PC-3 (cell line): ENCODE measurements at regions not wholly inside any gene's neighbourhood (a gene's known extent, or its start where the extent isn't known, plus 50 kb on each side); places are given as distances from the start of the nearest gene placed in this dataset.

Source experiments
- ATAC-seq: fragments of 200-7000 bp; cut with Tn5 transposase; 2 replicates; pipeline ENCODE4 v1.9.1; 2020; ENCODE audit warnings: mild to moderate bottlenecking, moderate library complexity
- BruUV-seq: library from RNA; stranded (reverse); fragments of 400-500 nt; replicated peaks from 2 replicates; lab custom pipeline; 2021; lab: Mats Ljungman, UMichigan
- CTCF ChIA-PET: fragments of 300-600 bp; sonication (Branson Sonifier 250); formaldehyde crosslinking; loops from one replicate; lab custom pipeline; 2022; ENCODE audit warnings: antibody characterized with exemption; lab: Charles Lee
- POLR2A ChIA-PET: fragments of 300-600 bp; sonication (Branson Sonifier 250); formaldehyde crosslinking; loops from one replicate; lab custom pipeline; 2022; ENCODE audit warnings: antibody characterized with exemption; ENCODE audit not compliant: unreplicated experiment; lab: Charles Lee
- DNase-seq: peaks from one replicate; pipeline ENCODE4 v3.0.0-alpha.2; 2015
- H2AFZ ChIP-seq: fragments of 300-600 bp; sonication (generic); 2 replicates; pipeline ENCODE4 v1.6.0; 2016; ENCODE audit warnings: antibody characterized with exemption, low read length
- H3F3A ChIP-seq: fragments of 300-600 bp; sonication (generic); one replicate; pipeline ENCODE4 v1.6.0; 2017; ENCODE audit warnings: antibody characterized with exemption, low read length, control low read depth, mild to moderate bottlenecking; ENCODE audit not compliant: unreplicated experiment
- H3K27ac ChIP-seq: fragments of 300-600 bp; sonication (generic); 2 replicates; pipeline ENCODE4 v1.5.1; 2016; ENCODE audit warnings: mild to moderate bottlenecking, low read length
- H3K27me3 ChIP-seq: fragments of 300-600 bp; sonication (generic); 2 replicates; pipeline ENCODE4 v1.6.1; 2016; ENCODE audit warnings: low read length, mixed read lengths
- H3K36me3 ChIP-seq: fragments of 300-600 bp; sonication (generic); 2 replicates; pipeline ENCODE4 v1.6.1; 2016; ENCODE audit warnings: low read depth, mixed run types, low read length, mixed read lengths
- H3K4me1 ChIP-seq: fragments of 300-600 bp; sonication (generic); 2 replicates; pipeline ENCODE4 v1.5.1; 2016; ENCODE audit warnings: low read length; ENCODE audit not compliant: insufficient read depth
- H3K4me2 ChIP-seq: fragments of 300-600 bp; sonication (generic); 2 replicates; pipeline ENCODE4 v1.6.0; 2016; ENCODE audit warnings: low read length
- H3K4me3 ChIP-seq: fragments of 300-600 bp; sonication (generic); 2 replicates; pipeline ENCODE4 v1.5.1; 2016; ENCODE audit warnings: mild to moderate bottlenecking, low read length, mixed read lengths
- H3K79me2 ChIP-seq: fragments of 300-600 bp; sonication (generic); 2 replicates; pipeline ENCODE4 v1.6.1; 2017; ENCODE audit warnings: low read length, mixed read lengths
- H3K9ac ChIP-seq: fragments of 300-600 bp; sonication (generic); 2 replicates; pipeline ENCODE4 v1.6.0; 2016; ENCODE audit warnings: mild to moderate bottlenecking, low read length
- H3K9me2 ChIP-seq: fragments of 300-600 bp; sonication (generic); replicated peaks from 2 replicates; pipeline ENCODE4 v1.6.1; 2016; ENCODE audit warnings: mixed run types, low read length, mixed read lengths
- H3K9me3 ChIP-seq: fragments of 300-600 bp; sonication (generic); 2 replicates; pipeline ENCODE4 v1.6.1; 2016; ENCODE audit warnings: low read length, mixed read lengths
- H4K20me1 ChIP-seq: fragments of 300-600 bp; sonication (generic); 2 replicates; pipeline ENCODE4 v1.6.1; 2016; ENCODE audit warnings: low read length, mixed read lengths
- EZH2 ChIP-seq: fragments of 300-600 bp; sonication (generic); IDR thresholded peaks from one replicate; pipeline ENCODE4 v1.6.1; 2017; ENCODE audit warnings: antibody characterized with exemption, mild to moderate bottlenecking, low read length; ENCODE audit not compliant: unreplicated experiment
- EZH2phosphoT487 ChIP-seq: fragments of 300-600 bp; sonication (generic); IDR thresholded peaks from 2 replicates; pipeline ENCODE4 v1.6.1; 2018; ENCODE audit warnings: mild to moderate bottlenecking, antibody characterized with exemption, low read length, borderline replicate concordance
- intact Hi-C: fragments of 100-400 bp; cut with micrococcal nuclease; formaldehyde crosslinking; loops from 2 replicates; pipeline ENCODE4 v1.9.0; 2023
- TF ChIP-seq, protein P1 (sequence below): fragments of 300-600 bp; sonication (generic); conservative IDR thresholded peaks from 2 replicates; pipeline ENCODE4 v1.5.1; 2017; ENCODE audit warnings: antibody characterized with exemption, low read depth, mild to moderate bottlenecking, low read length

DNA sequence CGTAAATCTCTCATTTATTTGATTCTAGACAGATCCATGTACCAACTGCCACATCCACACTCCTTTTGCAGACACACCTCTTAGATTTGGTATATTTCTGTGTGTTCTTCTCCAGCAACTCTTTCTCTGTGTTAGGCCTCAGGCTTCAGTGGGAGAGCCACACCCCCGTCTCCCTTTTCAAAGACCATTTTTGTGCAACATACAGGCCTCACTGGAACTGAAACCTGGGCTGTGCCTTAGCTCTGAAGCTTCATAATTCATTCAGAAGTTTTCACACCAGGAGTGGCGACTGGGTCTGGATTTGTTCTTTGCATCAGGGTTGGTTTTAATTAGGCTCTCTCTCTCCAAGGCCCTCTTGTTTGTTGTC, 170.2 kb downstream of the THBS2 start:
- CTCF ChIA-PET, result no interaction called here
- no peaks in the 10 kb centered on the region for H3K9me3 ChIP-seq
- H3K27ac ChIP-seq, result no peak overlapping the region

DNA sequence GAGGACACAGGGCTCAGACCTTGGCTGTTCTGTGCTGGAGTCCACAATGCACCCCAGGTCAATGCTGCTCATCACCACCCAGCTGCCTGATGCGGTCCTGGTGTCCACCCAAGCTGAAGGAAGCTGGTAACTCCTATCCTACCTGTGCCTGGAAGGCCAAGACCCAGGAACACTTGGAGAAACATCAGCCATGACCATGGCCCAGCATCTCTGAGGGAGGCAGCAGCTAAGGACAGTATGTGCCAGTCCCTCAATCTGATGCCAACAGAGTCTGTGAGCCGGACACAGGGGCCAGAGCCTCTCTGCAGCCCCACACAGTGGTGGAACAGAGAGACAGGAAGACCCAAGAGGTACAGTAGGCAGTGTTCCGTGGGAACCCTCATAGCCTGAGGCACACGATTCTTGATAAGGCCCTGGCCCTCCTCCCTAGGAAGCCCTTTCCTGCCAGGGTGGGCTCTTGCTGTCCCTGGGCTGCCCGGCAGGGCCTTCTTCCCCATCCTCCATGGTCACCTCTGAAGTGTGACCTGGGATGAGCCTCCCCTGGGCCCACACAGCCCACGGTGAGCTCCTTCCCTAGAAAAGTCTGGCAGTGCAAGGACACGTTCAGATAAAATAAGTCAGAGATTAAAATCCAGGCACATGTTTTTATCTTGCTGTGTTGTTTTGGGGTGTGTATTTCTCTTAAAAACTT, 170.7 kb downstream of the THBS2 start:
- CTCF ChIA-PET, result no interaction called here
- no TSS peak for BruUV-seq

More for the DNA sequence above, 170.2 kb downstream of the THBS2 start:
- no peak overlapping the region for H2AFZ ChIP-seq
- no TSS peak for BruUV-seq
- H3K4me1 ChIP-seq, result peaks cover 3% of the 10 kb centered on the region; the same call in 1 of the 2 replicates
- no peaks in the 10 kb centered on the region for H4K20me1 ChIP-seq
- POLR2A ChIA-PET, result no interaction called here
- no peak overlapping the region for H3K9ac ChIP-seq
- intact Hi-C loops, result no loop called here
- no peak for TF ChIP-seq EZH2
- TF ChIP-seq, protein P1, sequence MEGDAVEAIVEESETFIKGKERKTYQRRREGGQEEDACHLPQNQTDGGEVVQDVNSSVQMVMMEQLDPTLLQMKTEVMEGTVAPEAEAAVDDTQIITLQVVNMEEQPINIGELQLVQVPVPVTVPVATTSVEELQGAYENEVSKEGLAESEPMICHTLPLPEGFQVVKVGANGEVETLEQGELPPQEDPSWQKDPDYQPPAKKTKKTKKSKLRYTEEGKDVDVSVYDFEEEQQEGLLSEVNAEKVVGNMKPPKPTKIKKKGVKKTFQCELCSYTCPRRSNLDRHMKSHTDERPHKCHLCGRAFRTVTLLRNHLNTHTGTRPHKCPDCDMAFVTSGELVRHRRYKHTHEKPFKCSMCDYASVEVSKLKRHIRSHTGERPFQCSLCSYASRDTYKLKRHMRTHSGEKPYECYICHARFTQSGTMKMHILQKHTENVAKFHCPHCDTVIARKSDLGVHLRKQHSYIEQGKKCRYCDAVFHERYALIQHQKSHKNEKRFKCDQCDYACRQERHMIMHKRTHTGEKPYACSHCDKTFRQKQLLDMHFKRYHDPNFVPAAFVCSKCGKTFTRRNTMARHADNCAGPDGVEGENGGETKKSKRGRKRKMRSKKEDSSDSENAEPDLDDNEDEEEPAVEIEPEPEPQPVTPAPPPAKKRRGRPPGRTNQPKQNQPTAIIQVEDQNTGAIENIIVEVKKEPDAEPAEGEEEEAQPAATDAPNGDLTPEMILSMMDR, result no peak
- no peak for TF ChIP-seq EZH2phosphoT487
- ATAC-seq (no peak), DNase-seq (no peak)
- H3F3A ChIP-seq, result no peaks in the 10 kb centered on the region
- H3K9me2 ChIP-seq, result no peaks in the 10 kb centered on the region
- H3K36me3 ChIP-seq, result no peaks in the 10 kb centered on the region
- H3K4me2 ChIP-seq, result no peak overlapping the region
- H3K4me3 ChIP-seq, result no peak overlapping the region
- no peaks in the 10 kb centered on the region for H3K79me2 ChIP-seq
- H3K27me3 ChIP-seq, result no peaks in the 10 kb centered on the region

DNA sequence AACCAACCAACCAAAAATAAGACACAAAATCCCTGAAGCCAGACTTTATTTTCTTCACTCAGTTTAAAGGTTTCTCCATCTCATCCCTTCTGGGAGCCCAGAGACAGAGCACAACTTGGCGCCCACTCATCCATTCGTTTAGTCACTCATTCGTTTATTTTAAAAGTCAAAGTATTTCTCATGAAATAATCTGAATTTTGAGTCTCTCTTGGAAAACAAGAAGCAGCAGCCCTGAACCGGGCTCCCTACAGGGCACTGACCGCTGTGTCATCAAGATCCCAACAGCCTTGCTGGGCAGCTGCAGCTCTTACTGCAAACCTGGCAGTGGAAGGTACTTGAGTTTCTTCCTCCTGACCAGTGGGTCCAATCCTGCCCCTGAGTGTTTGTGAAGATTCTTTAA, 171.6 kb downstream of the THBS2 start:
- Histone ChIP-seq H3K9me3 (no peaks in the 10 kb centered on the region), H3K4me1 (peaks cover 3% of the 10 kb centered on the region; the same call in 1 of the 2 replicates), H3K9ac (no peak overlapping the region), H3K27me3 (no peaks in the 10 kb centered on the region), H3K9me2 (no peaks in the 10 kb centered on the region), H3K4me2 (no peak overlapping the region), H3K36me3 (no peaks in the 10 kb centered on the region), H3F3A (no peaks in the 10 kb centered on the region), H3K4me3 (no peak overlapping the region), H4K20me1 (no peaks in the 10 kb centered on the region), H2AFZ (no peak overlapping the region), H3K79me2 (no peaks in the 10 kb centered on the region), H3K27ac (no peak overlapping the region)
- DNase-seq, result no peak
- POLR2A ChIA-PET, result no interaction called here
- no peak for ATAC-seq
- TF ChIP-seq EZH2 (no peak), EZH2phosphoT487 (no peak)
- TF ChIP-seq, protein P1, result no peak
- CTCF ChIA-PET, result no interaction called here
- intact Hi-C loops, result no loop called here
- no TSS peak for BruUV-seq

More for the DNA sequence above, 170.7 kb downstream of the THBS2 start:
- Histone ChIP-seq H3K9me3 (no peaks in the 10 kb centered on the region), H3K9me2 (no peaks in the 10 kb centered on the region), H3K4me1 (peaks cover 3% of the 10 kb centered on the region; the same call in 1 of the 2 replicates), H3K79me2 (no peaks in the 10 kb centered on the region), H3K27me3 (no peaks in the 10 kb centered on the region), H2AFZ (no peak overlapping the region), H3K4me2 (no peak overlapping the region), H3K4me3 (no peak overlapping the region), H4K20me1 (no peaks in the 10 kb centered on the region), H3K27ac (no peak overlapping the region), H3F3A (no peaks in the 10 kb centered on the region), H3K36me3 (no peaks in the 10 kb centered on the region), H3K9ac (no peak overlapping the region)
- TF ChIP-seq EZH2 (no peak), EZH2phosphoT487 (no peak)
- TF ChIP-seq, protein P1, result no peak
- intact Hi-C loops, result no loop called here
- ATAC-seq (no peak), DNase-seq (no peak)
- POLR2A ChIA-PET, result no interaction called here
